Suprapubic skin (tissue), 4 donors: ENCODE measurements at regions not wholly inside any gene's neighbourhood (a gene's known extent, or its start where the extent isn't known, plus 50 kb on each side); places are given as distances from the start of the nearest gene placed in this dataset.

Experiments
- EP300 ChIP-seq: sonication (generic); formaldehyde crosslinking; IDR thresholded peaks from one replicate; pipeline ENCODE4 v1.6.1; 2017; ENCODE audit warnings: antibody characterized with exemption
- POLR2AphosphoS5 ChIP-seq, 3 donors: sonication (generic); formaldehyde crosslinking; IDR thresholded peaks; one replicate each; pipeline ENCODE4 v1.6.1; 2017; ENCODE audit warnings: antibody characterized with exemption in 3 of 3
- TF ChIP-seq, protein P1 (sequence below), 2 donors: fragments of 200-600 bp in 1 of 2; fragments of 450-650 bp in 1 of 2; sonication (generic) in 1 of 2; IDR thresholded peaks; one replicate each; pipeline ENCODE4 v1.5.1; 2016 to 2019; ENCODE audit warnings: antibody characterized with exemption in 2 of 2, mild to moderate bottlenecking in 1 of 2, moderate library complexity in 1 of 2

GRCh38 chr9:86659413-86660046 lies 287.8 kb downstream of the GAS1 start:
- no peak for TF ChIP-seq EP300
- TF ChIP-seq, protein P1, sequence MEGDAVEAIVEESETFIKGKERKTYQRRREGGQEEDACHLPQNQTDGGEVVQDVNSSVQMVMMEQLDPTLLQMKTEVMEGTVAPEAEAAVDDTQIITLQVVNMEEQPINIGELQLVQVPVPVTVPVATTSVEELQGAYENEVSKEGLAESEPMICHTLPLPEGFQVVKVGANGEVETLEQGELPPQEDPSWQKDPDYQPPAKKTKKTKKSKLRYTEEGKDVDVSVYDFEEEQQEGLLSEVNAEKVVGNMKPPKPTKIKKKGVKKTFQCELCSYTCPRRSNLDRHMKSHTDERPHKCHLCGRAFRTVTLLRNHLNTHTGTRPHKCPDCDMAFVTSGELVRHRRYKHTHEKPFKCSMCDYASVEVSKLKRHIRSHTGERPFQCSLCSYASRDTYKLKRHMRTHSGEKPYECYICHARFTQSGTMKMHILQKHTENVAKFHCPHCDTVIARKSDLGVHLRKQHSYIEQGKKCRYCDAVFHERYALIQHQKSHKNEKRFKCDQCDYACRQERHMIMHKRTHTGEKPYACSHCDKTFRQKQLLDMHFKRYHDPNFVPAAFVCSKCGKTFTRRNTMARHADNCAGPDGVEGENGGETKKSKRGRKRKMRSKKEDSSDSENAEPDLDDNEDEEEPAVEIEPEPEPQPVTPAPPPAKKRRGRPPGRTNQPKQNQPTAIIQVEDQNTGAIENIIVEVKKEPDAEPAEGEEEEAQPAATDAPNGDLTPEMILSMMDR (IDR thresholded peaks at IDR 0.05): no peak
- no peak for TF ChIP-seq POLR2AphosphoS5 (IDR thresholded peaks at IDR 0.05)
